ENCODE measurements at regions not wholly inside any gene's neighbourhood (a gene's known extent, or its start where the extent isn't known, plus 50 kb on each side); places are given as distances from the start of the nearest gene placed in this dataset.

GRCh38 chr5:89992201-89992600 lies 417.4 kb downstream of the CETN3 start:
- no peak overlapping the region for H3K4me3 ChIP-seq (ENCODE audit: low read depth, low read length)
- TF ChIP-seq, protein P1, sequence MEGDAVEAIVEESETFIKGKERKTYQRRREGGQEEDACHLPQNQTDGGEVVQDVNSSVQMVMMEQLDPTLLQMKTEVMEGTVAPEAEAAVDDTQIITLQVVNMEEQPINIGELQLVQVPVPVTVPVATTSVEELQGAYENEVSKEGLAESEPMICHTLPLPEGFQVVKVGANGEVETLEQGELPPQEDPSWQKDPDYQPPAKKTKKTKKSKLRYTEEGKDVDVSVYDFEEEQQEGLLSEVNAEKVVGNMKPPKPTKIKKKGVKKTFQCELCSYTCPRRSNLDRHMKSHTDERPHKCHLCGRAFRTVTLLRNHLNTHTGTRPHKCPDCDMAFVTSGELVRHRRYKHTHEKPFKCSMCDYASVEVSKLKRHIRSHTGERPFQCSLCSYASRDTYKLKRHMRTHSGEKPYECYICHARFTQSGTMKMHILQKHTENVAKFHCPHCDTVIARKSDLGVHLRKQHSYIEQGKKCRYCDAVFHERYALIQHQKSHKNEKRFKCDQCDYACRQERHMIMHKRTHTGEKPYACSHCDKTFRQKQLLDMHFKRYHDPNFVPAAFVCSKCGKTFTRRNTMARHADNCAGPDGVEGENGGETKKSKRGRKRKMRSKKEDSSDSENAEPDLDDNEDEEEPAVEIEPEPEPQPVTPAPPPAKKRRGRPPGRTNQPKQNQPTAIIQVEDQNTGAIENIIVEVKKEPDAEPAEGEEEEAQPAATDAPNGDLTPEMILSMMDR (IDR thresholded peaks at IDR 0.05; ENCODE audit: low read depth, low read length) = no peak

GRCh38 chr5:89991592-89991991 lies 418.0 kb downstream of the CETN3 start:
- no peak overlapping the region for H3K4me3 ChIP-seq (ENCODE audit: low read depth, low read length)
- TF ChIP-seq, protein P1 (IDR thresholded peaks at IDR 0.05; ENCODE audit: low read depth, low read length) = no peak

DNA sequence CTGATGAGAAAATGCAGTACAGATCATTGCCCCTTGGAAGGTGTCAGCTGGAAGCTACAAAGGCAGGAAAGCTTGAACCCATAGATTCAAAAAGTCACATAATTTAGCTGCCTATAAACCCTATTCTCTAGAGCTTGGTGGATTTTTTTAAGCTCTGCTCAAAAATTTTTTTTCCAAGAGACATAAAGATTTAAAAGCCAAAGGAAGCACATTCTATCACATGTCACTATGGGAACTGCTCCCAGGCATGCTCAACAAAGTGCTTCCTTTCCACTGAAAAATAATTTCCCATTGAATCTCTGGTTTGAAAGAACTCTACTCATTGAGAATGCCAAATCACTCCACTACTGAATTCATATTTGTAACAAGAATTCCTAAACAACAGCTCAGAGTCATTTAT lies 419.8 kb downstream of the CETN3 start:
- H3K4me3 ChIP-seq (ENCODE audit: low read depth, low read length) = no peak overlapping the region
- TF ChIP-seq, protein P1 (IDR thresholded peaks at IDR 0.05; ENCODE audit: low read depth, low read length) = no peak

DNA sequence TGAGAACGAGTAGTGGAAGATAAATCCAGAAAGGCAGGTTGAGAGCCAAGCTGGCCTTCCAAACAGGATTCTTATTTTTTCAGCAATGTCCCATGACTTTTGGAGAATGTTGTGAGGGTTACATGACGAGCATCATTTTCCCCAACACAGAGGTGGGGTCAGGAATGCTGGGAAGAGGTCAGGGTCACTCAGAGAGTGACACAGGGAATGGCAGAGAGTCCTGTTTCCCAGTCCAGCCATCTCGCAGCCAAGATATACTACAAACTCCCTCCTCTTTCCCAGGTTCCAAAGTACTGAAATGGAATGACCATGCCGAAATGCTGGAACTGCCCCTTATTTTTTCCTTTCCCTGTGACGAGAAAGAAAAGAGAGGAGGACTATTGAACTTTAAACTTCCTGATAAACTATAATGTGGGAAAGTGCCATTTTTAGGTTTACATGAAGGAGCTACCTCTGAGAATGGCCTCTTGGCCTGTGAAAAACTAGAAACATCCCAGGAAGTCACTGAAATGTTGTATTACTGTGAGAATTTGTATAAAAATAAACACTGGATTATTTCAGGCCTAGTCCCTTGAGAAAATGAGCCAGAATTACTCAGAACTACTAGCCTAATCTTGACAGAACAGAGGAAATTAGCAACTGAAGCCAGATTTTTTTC lies 420.4 kb downstream of the CETN3 start:
- TF ChIP-seq, protein P1 (IDR thresholded peaks at IDR 0.05; ENCODE audit: low read depth, low read length) = no peak
- H3K4me3 ChIP-seq (ENCODE audit: low read depth, low read length) = no peak overlapping the region

DNA sequence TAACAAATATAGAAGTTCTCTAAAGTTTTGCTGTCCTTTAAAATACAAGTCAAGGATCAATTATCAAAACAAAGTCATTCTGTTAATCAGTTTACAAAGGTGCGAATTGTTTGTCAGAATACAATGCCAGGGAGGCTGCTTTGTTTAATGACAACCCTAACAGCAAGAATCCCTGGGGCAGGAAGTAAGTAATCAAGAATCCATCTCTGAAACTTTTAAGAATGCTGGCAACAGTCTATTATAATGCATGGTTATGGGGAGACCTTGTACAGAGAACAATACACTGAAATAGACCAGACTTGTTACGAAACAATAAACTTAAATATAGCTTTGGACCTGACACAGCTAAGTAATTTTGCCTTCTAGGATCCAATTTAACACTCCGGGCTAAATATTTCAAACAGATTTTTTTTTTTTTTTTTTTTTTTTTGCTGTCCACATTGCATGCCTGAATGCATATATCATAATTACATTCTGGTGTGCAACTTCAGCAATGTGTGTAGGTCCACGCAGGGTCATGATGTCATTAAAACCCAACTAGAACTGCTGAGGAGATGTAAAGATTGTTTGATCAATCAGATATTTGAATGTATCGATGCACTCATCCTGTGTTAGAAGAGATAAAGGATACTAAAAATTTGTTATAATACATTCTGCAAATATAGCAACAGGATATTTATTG lies 421.3 kb downstream of the CETN3 start:
- TF ChIP-seq, protein P1 (IDR thresholded peaks at IDR 0.05; ENCODE audit: low read depth, low read length) = no peak
- H3K4me3 ChIP-seq (ENCODE audit: low read depth, low read length) = no peak overlapping the region

GRCh38 chr5:89983216-89983615 lies 426.3 kb downstream of the CETN3 start:
- TF ChIP-seq, protein P1 (IDR thresholded peaks at IDR 0.05; ENCODE audit: low read depth, low read length) = no peak
- no peak overlapping the region for H3K4me3 ChIP-seq (ENCODE audit: low read depth, low read length)

All from WI38 (cell line).